ENCODE measurements at regions not wholly inside any gene's neighbourhood (a gene's known extent, or its start where the extent isn't known, plus 50 kb on each side); places are given as distances from the start of the nearest gene placed in this dataset.
"Not testable (repeated sequence)": the region's sequence is repeated elsewhere in the genome, so short reads cannot be mapped to it uniquely, and the experiment has no call there.

- DNase-seq = no peak
These were observed 52.2 kb upstream of the FAT1 start for GRCh38 chr4:186775902-186776301.

DNA sequence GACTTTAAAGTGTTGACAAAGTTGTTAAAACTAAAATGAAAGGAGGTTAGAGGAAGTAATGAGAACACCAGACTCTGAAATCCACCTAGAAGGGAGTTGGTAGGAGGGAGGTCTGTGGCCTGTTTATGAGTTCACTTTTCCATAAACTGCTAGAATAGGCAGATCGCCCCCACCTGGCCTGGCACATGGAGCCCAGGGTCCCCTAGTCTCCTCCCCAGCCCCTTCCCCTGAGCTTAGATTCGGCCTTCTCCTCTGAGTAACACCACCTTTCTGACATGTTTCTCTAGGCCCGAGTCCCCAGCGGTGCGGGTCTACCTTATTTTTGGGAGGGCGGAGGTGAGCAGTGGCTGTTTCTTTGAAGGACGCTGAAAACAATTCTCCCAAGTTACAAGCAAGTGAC lies 54.5 kb upstream of the FAT1 start:
- no peak for DNase-seq

GRCh38 chr4:186780291-186781031 lies 56.8 kb upstream of the FAT1 start:
- DNase-seq = no peak

- DNase-seq = no peak
These were observed 57.6 kb upstream of the FAT1 start for GRCh38 chr4:186781032-186781917.

GRCh38 chr4:186782302-186782701 lies 58.6 kb upstream of the FAT1 start:
- DNase-seq = no peak

- DNase-seq = no peak
These were observed 63.9 kb upstream of the FAT1 start for GRCh38 chr4:186787536-186787935.

DNA sequence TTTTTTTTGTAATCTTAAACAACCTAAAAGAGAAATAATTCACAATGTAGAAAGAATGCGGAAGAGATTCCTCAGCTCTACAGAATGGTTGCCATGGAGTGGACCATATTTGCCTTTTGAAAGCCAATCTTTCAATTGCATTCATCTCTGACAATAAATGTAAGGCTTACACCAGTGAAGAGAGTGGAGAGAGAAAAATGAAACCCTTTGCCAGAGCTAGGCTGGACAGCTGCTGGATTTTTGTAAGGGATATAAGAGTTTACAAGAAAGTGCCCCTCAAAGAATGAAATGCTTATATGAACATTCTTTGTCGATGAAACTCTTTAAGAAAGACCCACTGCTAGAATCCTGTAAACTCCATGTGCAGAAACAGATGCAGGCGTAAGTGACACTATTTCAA lies 66.0 kb upstream of the FAT1 start:
- no peak for DNase-seq

- DNase-seq = no peak
These were observed 67.0 kb upstream of the FAT1 start for GRCh38 chr4:186790630-186791029.

GRCh38 chr4:186792728-186793366 lies 69.2 kb upstream of the FAT1 start:
- no peak for DNase-seq

GRCh38 chr4:186798951-186799659 lies 75.4 kb upstream of the FAT1 start:
- DNase-seq = no peak

DNA sequence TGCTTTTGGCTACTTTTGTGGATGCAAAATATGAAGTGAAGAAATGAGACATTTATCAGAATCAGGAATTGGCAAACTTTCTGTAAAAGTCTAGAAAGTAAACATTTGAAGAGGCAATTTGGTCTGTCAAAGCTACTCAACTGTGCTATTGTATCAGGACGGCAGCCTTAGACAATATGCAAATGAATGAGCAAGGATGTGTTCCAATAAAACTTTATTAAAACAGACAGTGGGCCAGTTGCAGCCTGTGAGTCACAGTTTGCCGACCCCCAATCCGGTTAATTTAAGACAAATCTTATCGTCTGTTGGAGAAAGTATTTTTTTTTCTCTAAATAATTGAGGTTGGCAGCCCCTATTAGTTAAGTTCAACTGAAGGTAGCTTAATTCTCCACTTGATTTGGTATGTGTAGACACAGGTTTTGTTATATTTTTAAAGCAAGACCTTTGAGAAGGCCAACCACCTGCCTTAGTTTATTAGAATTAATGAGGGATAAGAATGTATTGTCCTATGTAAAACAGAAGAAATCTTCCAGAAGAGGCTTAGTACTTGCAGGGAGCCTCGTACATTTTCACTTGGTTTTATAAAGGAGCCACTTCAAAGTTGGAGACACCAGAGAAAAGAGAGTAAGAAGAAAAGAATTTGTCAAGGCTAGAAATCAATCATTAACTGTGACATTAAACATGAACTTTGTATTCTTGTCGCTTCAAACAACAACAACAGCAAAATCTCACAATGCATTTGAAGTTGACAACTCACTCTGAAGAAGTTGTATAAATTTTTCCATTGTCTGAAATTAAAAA lies 81.6 kb upstream of the FAT1 start:
- no peak for DNase-seq

DNA sequence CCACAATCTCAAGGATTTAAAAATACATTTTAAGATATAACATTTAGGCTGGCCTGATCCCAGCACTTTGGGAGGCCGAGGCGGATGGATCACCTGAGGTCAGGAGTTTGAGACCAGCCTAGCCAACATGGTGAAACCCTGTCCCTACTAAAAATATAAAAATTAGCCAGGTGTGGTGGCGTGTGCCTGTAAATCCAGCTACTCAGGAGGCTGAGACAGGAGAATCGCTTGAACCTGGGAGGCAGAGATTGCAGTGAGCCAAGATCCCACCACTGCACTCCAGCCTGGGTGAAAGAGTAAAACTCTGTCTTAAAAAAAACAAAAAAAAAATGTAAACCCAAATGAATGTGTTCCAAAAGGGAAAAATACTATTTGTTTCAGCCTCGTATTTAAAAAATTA lies 82.3 kb upstream of the FAT1 start:
- DNase-seq = not testable (repeated sequence)

GRCh38 chr4:186806679-186807421 lies 83.2 kb upstream of the FAT1 start:
- no peak for DNase-seq

DNA sequence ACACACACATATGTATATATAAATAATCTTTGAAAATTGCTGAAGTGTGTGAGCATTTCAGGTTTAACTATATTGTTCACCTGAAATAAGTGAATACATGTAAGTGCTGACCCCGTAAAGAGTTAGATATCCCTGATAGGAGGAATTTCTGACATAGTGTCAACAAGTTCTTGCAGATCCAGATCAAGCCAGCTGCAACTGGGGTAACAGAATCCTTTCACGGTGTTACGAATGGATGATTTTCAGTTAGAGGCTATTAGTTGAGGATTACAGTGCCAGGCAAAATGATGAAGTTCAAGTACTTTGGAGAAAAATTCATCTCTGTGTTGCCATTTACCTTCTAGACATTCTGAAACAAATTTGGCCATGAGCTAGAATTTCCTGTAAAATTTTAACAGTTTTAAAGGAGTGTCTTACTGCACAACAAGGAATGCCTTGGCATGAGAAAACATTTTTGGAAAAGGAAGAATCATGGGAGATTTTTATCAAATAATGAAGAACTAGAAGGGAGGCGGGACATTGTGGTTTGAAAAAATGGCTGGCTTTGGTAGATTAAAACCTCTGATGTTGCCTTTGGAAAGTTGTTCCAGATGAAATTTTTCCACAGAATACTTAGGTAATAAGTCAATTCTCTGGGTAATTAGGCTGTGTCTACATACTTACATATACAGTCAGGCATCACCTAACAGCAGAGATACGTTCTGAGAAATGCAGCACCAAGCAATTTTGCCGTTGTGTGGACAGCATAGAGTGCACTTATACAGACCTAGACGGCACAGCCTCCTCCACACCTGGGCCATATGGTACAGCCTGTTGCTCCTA lies 84.4 kb upstream of the FAT1 start:
- DNase-seq = no peak

DNA sequence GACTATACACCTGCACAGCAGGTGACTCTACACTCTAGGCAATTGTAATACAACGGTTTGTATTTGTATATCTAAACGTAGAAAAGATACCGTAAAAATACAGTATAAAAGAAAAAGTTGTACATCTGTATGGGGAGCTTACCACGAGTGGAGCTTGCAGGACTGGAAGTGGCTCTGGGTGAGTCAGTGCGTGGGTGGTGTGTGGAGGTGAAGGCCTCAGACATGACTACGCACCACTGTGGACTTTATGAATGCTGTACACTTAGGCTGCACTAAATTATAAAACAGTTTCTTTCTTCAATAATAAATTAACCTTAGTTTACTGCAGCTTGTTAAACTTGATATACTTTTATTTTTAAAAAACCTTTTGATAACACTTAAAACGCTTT lies 85.0 kb upstream of the FAT1 start:
- no peak for DNase-seq

DNA sequence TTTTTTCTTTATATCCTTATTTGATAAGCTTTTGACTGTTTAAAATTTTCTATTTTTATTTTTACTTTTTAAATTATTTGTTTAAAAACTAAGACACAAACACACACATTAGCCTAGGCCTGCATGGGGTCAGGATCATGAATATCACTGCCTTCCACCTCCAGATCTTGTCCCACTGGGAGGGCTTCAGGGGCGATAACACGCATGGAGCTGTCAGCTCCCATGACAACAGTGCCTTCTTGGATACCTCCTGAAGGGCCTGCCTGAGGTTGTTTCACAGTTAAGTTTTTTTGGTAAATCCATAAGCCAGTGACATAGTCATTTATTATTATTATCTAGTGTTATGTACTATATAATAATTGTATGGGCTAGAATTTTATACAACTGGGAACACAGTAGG lies 85.4 kb upstream of the FAT1 start:
- DNase-seq = no peak

GRCh38 chr4:186810613-186811150 lies 87.0 kb upstream of the FAT1 start:
- no peak for DNase-seq

GRCh38 chr4:186812592-186812991 lies 88.9 kb upstream of the FAT1 start:
- no peak for DNase-seq

DNA sequence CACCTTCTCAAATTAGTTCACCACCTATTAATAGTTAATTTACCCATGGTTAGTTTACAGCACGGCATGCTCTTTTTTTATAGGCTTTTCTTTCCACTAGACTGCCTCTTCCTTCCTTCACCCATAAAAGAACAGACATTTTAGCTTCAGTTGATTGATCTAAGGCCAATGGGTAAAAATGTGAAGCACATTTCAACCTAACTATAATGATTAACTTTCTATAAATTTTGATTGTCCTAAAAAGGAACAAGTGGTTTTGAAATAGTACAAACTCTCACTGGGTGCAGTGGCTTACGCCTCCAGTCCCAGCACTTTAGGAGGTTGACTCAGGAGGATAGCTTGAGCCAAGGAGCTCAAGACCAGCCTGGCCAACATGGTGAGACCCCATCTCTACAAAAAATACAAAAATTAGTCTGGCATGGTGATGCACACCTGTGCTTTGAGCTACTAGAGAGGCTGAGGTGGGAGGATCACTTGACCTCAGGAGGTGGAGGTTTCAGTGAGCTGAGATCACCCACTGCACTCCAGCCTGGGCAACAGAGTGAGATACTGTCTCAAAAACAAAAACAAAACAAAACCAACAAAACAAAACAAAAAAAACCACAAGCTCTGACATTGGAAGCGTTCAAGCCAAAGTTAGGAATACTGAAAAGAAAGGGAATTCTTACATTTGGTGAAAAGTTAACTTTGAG lies 89.9 kb upstream of the FAT1 start:
- DNase-seq = no peak

Measured in NCI-H2081 (cell line).